GM18858 (cell line): ENCODE measurements at regions not wholly inside any gene's neighbourhood (a gene's known extent, or its start where the extent isn't known, plus 50 kb on each side); places are given as distances from the start of the nearest gene placed in this dataset.

Source experiments
- ATAC-seq: cut with Tn5 transposase; IDR thresholded peaks from one replicate; pipeline ENCODE4 v1.9.1; 2021; ENCODE audit not compliant: unreplicated experiment

GRCh38 chrX:138775517-138775916 lies 64.0 kb upstream of the FGF13 start:
- ATAC-seq: no peak

GRCh38 chrX:138771047-138771446 lies 59.5 kb upstream of the FGF13 start:
- no peak for ATAC-seq

- no peak for ATAC-seq
These were observed 58.4 kb upstream of the FGF13 start for GRCh38 chrX:138769918-138770317.

- no peak for ATAC-seq
These were observed 53.5 kb upstream of the FGF13 start for GRCh38 chrX:138765051-138765450.

GRCh38 chrX:138763761-138764160 lies 52.2 kb upstream of the FGF13 start:
- ATAC-seq: no peak

GRCh38 chrX:138761380-138761779 lies 49.9 kb upstream of the FGF13 start:
- no peak for ATAC-seq
